ENCODE measurements at regions not wholly inside any gene's neighbourhood (a gene's known extent, or its start where the extent isn't known, plus 50 kb on each side); places are given as distances from the start of the nearest gene placed in this dataset.

DNA sequence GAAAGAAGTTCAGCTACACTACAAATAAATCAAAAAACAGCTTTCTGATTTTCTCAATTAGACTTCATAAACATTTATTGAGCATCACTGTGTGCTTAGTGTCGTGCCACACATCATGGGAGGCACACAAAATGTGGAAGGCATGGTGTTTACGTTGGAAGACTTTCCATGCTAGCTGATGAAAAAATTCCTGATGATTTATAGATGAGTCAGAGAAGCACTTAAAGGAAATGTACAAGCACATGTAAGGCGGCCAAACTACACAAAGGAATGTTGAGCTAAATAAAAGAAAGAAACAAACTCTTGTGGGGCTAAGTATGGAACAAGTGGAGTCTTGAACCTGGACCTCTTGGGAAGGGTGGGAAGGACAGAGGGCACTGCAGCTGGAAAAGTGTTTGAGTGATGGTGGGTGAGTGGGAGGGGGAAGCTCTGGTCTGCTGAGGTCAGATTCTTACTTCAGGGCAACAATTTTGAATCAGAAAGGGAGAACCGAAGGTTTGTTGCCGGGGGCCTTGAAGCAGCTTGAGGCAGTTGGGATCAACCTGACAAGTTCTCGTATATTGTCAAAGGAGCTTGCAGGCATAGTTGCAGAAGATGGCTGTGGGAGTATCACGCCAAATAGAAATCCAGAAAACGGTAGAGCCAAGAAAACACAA is 66.9 kb downstream of the FOXB1 start:
- Histone ChIP-seq H3K27me3 (peaks cover 0 to 12% (median 0%) of the 10 kb centered on the region in 4 donors), H3K27ac (replicated peaks in 1 of 4) (no peak overlapping the region), H3K36me3 (no peaks in the 10 kb centered on the region), H3K4me1 (no peaks in the 10 kb centered on the region), H3K9me3 (peaks cover 0 to 8% (median 6%) of the 10 kb centered on the region in 4 donors), H3K4me3 (no peak overlapping the region)
- intact Hi-C loops (cut with DNase I) = no loop called here
- 68% methylated on average over 8 of the region's 8 CpGs for WGBS
- TF ChIP-seq POLR2A (IDR thresholded peaks at IDR 0.05; ENCODE audit: low read depth) (no peak), EP300 (IDR thresholded peaks at IDR 0.05) (no peak), POLR2AphosphoS5 (IDR thresholded peaks at IDR 0.05) (no peak)
- TF ChIP-seq, protein P1, sequence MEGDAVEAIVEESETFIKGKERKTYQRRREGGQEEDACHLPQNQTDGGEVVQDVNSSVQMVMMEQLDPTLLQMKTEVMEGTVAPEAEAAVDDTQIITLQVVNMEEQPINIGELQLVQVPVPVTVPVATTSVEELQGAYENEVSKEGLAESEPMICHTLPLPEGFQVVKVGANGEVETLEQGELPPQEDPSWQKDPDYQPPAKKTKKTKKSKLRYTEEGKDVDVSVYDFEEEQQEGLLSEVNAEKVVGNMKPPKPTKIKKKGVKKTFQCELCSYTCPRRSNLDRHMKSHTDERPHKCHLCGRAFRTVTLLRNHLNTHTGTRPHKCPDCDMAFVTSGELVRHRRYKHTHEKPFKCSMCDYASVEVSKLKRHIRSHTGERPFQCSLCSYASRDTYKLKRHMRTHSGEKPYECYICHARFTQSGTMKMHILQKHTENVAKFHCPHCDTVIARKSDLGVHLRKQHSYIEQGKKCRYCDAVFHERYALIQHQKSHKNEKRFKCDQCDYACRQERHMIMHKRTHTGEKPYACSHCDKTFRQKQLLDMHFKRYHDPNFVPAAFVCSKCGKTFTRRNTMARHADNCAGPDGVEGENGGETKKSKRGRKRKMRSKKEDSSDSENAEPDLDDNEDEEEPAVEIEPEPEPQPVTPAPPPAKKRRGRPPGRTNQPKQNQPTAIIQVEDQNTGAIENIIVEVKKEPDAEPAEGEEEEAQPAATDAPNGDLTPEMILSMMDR (IDR thresholded peaks at IDR 0.05) = no peak
- DNase-seq (ENCODE audit: extremely low spot score) = peak; percentile 83

- no peak overlapping the region for H3K27ac ChIP-seq (replicated peaks in 1 of 4)
- H3K9me3 ChIP-seq = peaks cover 0 to 8% (median 6%) of the 10 kb centered on the region in 4 donors
- peaks cover 0 to 4% (median 0%) of the 10 kb centered on the region in 4 donors for H3K27me3 ChIP-seq
- no peak overlapping the region for H3K4me3 ChIP-seq
- intact Hi-C loops (cut with DNase I) = no loop called here
- 83% methylated on average over 5 of the region's 5 CpGs for WGBS
- no peaks in the 10 kb centered on the region for H3K4me1 ChIP-seq
- TF ChIP-seq EP300 (IDR thresholded peaks at IDR 0.05) (no peak), POLR2AphosphoS5 (IDR thresholded peaks at IDR 0.05) (no peak)
- TF ChIP-seq, protein P1 (IDR thresholded peaks at IDR 0.05) = no peak
- no peaks in the 10 kb centered on the region for H3K36me3 ChIP-seq
- DNase-seq (ENCODE audit: extremely low spot score) = no peak
These were observed 68.8 kb downstream of the FOXB1 start for GRCh38 chr15:60072826-60073465.

DNA sequence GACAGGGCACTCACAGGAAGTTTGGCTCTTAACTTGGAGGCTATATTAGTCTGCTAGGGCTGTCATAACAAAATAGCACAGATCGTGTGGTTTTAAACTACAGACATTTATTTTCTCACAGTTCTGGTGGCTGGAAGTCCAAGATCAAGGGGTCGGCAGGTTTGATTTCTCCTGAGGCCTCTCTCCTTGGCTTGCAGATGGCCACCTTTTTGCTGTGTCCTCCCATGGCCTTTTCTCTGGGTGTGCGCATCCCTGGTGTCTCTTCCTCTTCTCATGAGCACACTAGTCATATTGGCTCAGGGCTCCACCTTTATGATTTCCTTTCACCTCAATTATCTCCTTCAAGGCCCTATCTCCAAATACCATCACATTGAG is 69.3 kb downstream of the FOXB1 start:
- 85% methylated on average over 3 of the region's 3 CpGs for WGBS
- intact Hi-C loops (cut with DNase I) = no loop called here
- H3K9me3 ChIP-seq = peaks cover 0 to 8% (median 6%) of the 10 kb centered on the region in 4 donors
- no peaks in the 10 kb centered on the region for H3K4me1 ChIP-seq
- no peak overlapping the region for H3K4me3 ChIP-seq
- DNase-seq (ENCODE audit: extremely low spot score) = no peak
- H3K27ac ChIP-seq (replicated peaks in 1 of 4) = no peak overlapping the region
- H3K27me3 ChIP-seq = peaks cover 0 to 4% (median 0%) of the 10 kb centered on the region in 4 donors
- TF ChIP-seq POLR2A (IDR thresholded peaks at IDR 0.05; ENCODE audit: low read depth) (no peak), POLR2AphosphoS5 (IDR thresholded peaks at IDR 0.05) (no peak)
- TF ChIP-seq, protein P1 (IDR thresholded peaks at IDR 0.05) = no peak
- no peaks in the 10 kb centered on the region for H3K36me3 ChIP-seq

GRCh38 chr15:60074181-60074885 is 70.2 kb downstream of the FOXB1 start:
- no peak overlapping the region for H3K4me3 ChIP-seq
- H3K27ac ChIP-seq (replicated peaks in 1 of 4) = no peak overlapping the region
- 55% methylated on average over 6 of the region's 6 CpGs for WGBS
- no peak for DNase-seq (ENCODE audit: extremely low spot score)
- peaks cover 0 to 8% (median 6%) of the 10 kb centered on the region in 4 donors for H3K9me3 ChIP-seq
- intact Hi-C loops (cut with DNase I) = no loop called here
- H3K27me3 ChIP-seq = peaks cover 0 to 4% (median 0%) of the 10 kb centered on the region in 4 donors
- TF ChIP-seq EP300 (IDR thresholded peaks at IDR 0.05) (no peak), POLR2AphosphoS5 (IDR thresholded peaks at IDR 0.05) (no peak), POLR2A (IDR thresholded peaks at IDR 0.05; ENCODE audit: low read depth) (no peak)
- TF ChIP-seq, protein P1 (IDR thresholded peaks at IDR 0.05) = no peak
- H3K4me1 ChIP-seq = no peaks in the 10 kb centered on the region
- H3K36me3 ChIP-seq = no peaks in the 10 kb centered on the region
